ENCODE measurements at regions not wholly inside any gene's neighbourhood (a gene's known extent, or its start where the extent isn't known, plus 50 kb on each side); places are given as distances from the start of the nearest gene placed in this dataset.
"Not testable (repeated sequence)": the region's sequence is repeated elsewhere in the genome, so short reads cannot be mapped to it uniquely, and the experiment has no call there.

DNA sequence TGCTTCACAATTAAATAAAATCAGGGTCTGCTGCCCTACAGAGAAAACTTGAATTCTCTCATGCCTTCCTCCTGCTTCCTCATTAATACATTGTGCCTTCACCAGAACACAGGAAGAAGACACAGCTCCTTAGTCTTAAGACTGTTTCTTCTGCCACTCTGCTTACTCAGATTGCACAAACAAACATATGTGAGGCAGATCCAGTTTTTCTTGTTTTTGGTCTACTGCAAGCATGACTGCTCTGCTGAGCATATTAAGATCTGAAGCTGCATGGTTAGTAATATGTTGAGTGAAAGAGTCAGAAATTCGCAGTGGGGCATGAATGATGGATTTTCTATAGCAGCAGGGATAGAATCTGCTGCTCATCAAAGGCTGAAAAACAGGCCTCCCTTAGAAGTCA is 321.1 kb upstream of the STXBP6 start:
- H4K20me1 ChIP-seq (ENCODE audit: insufficient read depth), result no peaks in the 10 kb centered on the region
- ChIA-PET POLR2A (no interaction called here), CTCF (interaction anchor here (1.1 to 4.4 kb wide), 2 partner anchors 30 to 35 kb away, joined by 3 to 16 read pairs; no protein-coding TSS in a partner anchor)
- 7% methylated on average over 1 of the region's 1 CpG for WGBS (ENCODE audit: low lambda C conversion rate)
- no peak overlapping the region for H3K27ac ChIP-seq (ENCODE audit: low read depth in 2 of 2, low read length in 1 of 2)
- H3K79me2 ChIP-seq (ENCODE audit: insufficient read depth), result no peaks in the 10 kb centered on the region
- H3K9me3 ChIP-seq, result no peaks in the 10 kb centered on the region
- H3F3A ChIP-seq (replicated peaks; ENCODE audit: insufficient read depth), result no peaks in the 10 kb centered on the region
- TF ChIP-seq, protein P1, sequence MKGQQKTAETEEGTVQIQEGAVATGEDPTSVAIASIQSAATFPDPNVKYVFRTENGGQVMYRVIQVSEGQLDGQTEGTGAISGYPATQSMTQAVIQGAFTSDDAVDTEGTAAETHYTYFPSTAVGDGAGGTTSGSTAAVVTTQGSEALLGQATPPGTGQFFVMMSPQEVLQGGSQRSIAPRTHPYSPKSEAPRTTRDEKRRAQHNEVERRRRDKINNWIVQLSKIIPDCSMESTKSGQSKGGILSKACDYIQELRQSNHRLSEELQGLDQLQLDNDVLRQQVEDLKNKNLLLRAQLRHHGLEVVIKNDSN (IDR thresholded peaks at IDR 0.05; ENCODE audit: borderline replicate concordance, low read depth), result no peak
- TF ChIP-seq, protein P2, sequence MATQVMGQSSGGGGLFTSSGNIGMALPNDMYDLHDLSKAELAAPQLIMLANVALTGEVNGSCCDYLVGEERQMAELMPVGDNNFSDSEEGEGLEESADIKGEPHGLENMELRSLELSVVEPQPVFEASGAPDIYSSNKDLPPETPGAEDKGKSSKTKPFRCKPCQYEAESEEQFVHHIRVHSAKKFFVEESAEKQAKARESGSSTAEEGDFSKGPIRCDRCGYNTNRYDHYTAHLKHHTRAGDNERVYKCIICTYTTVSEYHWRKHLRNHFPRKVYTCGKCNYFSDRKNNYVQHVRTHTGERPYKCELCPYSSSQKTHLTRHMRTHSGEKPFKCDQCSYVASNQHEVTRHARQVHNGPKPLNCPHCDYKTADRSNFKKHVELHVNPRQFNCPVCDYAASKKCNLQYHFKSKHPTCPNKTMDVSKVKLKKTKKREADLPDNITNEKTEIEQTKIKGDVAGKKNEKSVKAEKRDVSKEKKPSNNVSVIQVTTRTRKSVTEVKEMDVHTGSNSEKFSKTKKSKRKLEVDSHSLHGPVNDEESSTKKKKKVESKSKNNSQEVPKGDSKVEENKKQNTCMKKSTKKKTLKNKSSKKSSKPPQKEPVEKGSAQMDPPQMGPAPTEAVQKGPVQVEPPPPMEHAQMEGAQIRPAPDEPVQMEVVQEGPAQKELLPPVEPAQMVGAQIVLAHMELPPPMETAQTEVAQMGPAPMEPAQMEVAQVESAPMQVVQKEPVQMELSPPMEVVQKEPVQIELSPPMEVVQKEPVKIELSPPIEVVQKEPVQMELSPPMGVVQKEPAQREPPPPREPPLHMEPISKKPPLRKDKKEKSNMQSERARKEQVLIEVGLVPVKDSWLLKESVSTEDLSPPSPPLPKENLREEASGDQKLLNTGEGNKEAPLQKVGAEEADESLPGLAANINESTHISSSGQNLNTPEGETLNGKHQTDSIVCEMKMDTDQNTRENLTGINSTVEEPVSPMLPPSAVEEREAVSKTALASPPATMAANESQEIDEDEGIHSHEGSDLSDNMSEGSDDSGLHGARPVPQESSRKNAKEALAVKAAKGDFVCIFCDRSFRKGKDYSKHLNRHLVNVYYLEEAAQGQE (IDR thresholded peaks at IDR 0.05; ENCODE audit: low read depth, low read length), result no peak
- no peak for TF ChIP-seq FOXJ3 (CRISPR knock-in tag; IDR thresholded peaks at IDR 0.05)
- no peak overlapping the region for H3K9ac ChIP-seq
- DNase-seq, result no peak
- H3K27me3 ChIP-seq (ENCODE audit: insufficient read depth), result no peaks in the 10 kb centered on the region
- no peak overlapping the region for H3K4me3 ChIP-seq (ENCODE audit: low read depth in 2 of 2, low read length in 1 of 2)
- H3K9me2 ChIP-seq, result no peaks in the 10 kb centered on the region
- H3K36me3 ChIP-seq (replicated peaks in 1 of 2; ENCODE audit: control insufficient read depth in 1 of 2, insufficient read depth in 2 of 2, low read length in 1 of 2), result no peaks in the 10 kb centered on the region
- no peak overlapping the region for H3K4me2 ChIP-seq
- no peaks in the 10 kb centered on the region for H3K4me1 ChIP-seq (ENCODE audit: control insufficient read depth in 1 of 2, insufficient read depth in 2 of 2, low read depth in 1 of 2, low read length in 1 of 2)
- no peak overlapping the region for H2AFZ ChIP-seq (ENCODE audit: low read depth)

DNA sequence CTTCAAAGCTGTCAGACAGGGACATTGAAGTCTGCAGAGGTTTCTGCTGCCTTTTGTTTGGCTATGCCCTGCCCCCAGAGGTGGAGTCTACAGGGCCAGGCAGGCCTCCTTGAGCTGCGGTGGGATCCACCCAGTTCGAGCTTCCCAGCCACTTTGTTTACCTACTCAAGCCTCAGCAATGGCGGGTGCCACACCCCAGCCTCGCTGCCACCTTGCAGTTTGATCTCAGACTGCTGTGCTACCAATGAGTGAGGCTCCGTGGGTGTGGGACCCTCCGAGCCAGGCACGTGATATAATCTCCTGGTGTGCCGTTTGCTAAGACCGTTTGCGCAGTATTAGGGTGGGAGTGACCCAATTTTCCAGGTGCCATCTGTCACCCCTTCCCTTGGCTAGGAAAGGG is 320.1 kb upstream of the STXBP6 start:
- H3K9me3 ChIP-seq; POLR2A ChIA-PET; H3K4me3 ChIP-seq (ENCODE audit: low read depth in 2 of 2, low read length in 1 of 2); H3K79me2 ChIP-seq (ENCODE audit: insufficient read depth); H4K20me1 ChIP-seq (ENCODE audit: insufficient read depth); H3F3A ChIP-seq (replicated peaks; ENCODE audit: insufficient read depth); H2AFZ ChIP-seq (ENCODE audit: low read depth); H3K27me3 ChIP-seq (ENCODE audit: insufficient read depth); H3K36me3 ChIP-seq (replicated peaks in 1 of 2; ENCODE audit: control insufficient read depth in 1 of 2, insufficient read depth in 2 of 2, low read length in 1 of 2); H3K4me2 ChIP-seq; H3K4me1 ChIP-seq (ENCODE audit: control insufficient read depth in 1 of 2, insufficient read depth in 2 of 2, low read depth in 1 of 2, low read length in 1 of 2); H3K27ac ChIP-seq (ENCODE audit: low read depth in 2 of 2, low read length in 1 of 2); H3K9me2 ChIP-seq; H3K9ac ChIP-seq; DNase-seq: not testable (repeated sequence)
- CTCF ChIA-PET, result interaction anchor here (4.4 kb wide), 1 partner anchor 31 kb away, joined by 16 read pairs; no protein-coding TSS in a partner anchor
- 0% methylated on average over 3 of the region's 10 CpGs for WGBS (ENCODE audit: low lambda C conversion rate)

DNA sequence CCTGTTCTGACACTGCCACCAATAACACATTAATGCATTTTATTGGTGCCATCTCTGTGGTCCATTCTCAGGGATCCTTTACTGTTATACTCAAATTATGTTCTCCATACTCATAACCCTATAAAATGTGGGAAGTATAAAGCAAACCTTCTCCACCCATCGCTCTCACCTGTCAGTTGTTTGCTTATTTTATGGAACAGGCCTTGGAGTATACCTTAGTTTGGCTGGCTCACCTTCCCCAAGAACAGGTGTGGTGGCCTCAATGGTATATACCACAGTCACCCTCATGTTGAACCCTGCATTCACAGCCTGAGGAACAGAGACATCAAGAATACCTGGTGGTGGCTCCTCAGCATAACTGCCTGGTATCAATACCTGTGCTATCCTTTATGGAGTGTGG is 308.4 kb upstream of the STXBP6 start:
- POLR2A ChIA-PET, result no interaction called here
- Histone ChIP-seq H3K4me3 (ENCODE audit: low read depth in 2 of 2, low read length in 1 of 2) (no peak overlapping the region), H3F3A (replicated peaks; ENCODE audit: insufficient read depth) (no peaks in the 10 kb centered on the region), H3K9me2 (no peaks in the 10 kb centered on the region), H3K4me1 (ENCODE audit: control insufficient read depth in 1 of 2, insufficient read depth in 2 of 2, low read depth in 1 of 2, low read length in 1 of 2) (no peaks in the 10 kb centered on the region), H3K9ac (no peak overlapping the region), H3K79me2 (ENCODE audit: insufficient read depth) (no peaks in the 10 kb centered on the region), H3K27me3 (ENCODE audit: insufficient read depth) (no peaks in the 10 kb centered on the region), H2AFZ (ENCODE audit: low read depth) (no peak overlapping the region), H3K36me3 (replicated peaks in 1 of 2; ENCODE audit: control insufficient read depth in 1 of 2, insufficient read depth in 2 of 2, low read length in 1 of 2) (no peaks in the 10 kb centered on the region), H3K27ac (ENCODE audit: low read depth in 2 of 2, low read length in 1 of 2) (no peak overlapping the region), H3K9me3 (no peaks in the 10 kb centered on the region), H3K4me2 (no peak overlapping the region), H4K20me1 (ENCODE audit: insufficient read depth) (no peaks in the 10 kb centered on the region)
- DNase-seq, result no peak
- 0% methylated on average over 1 of the region's 1 CpG for whole genome bisulfite sequencing (ENCODE audit: low lambda C conversion rate)
- CTCF ChIA-PET, result no interaction called here
- TF ChIP-seq FOXM1 (IDR thresholded peaks at IDR 0.05; ENCODE audit: low read depth) (no peak), MXI1 (IDR thresholded peaks at IDR 0.05; ENCODE audit: low read depth, low read length) (no peak), SIN3A (IDR thresholded peaks at IDR 0.05; ENCODE audit: borderline replicate concordance, low read depth, low read length) (no peak), NFIC (IDR thresholded peaks at IDR 0.05; ENCODE audit: borderline replicate concordance) (no peak), SMC3 (IDR thresholded peaks at IDR 0.05; ENCODE audit: low read depth, low read length) (no peak), RXRA (IDR thresholded peaks at IDR 0.05; ENCODE audit: borderline replicate concordance, low read depth) (no peak), ELF1 (IDR thresholded peaks at IDR 0.05) (no peak)
- TF ChIP-seq, protein P3, sequence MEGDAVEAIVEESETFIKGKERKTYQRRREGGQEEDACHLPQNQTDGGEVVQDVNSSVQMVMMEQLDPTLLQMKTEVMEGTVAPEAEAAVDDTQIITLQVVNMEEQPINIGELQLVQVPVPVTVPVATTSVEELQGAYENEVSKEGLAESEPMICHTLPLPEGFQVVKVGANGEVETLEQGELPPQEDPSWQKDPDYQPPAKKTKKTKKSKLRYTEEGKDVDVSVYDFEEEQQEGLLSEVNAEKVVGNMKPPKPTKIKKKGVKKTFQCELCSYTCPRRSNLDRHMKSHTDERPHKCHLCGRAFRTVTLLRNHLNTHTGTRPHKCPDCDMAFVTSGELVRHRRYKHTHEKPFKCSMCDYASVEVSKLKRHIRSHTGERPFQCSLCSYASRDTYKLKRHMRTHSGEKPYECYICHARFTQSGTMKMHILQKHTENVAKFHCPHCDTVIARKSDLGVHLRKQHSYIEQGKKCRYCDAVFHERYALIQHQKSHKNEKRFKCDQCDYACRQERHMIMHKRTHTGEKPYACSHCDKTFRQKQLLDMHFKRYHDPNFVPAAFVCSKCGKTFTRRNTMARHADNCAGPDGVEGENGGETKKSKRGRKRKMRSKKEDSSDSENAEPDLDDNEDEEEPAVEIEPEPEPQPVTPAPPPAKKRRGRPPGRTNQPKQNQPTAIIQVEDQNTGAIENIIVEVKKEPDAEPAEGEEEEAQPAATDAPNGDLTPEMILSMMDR (IDR thresholded peaks at IDR 0.05), result no peak
- TF ChIP-seq, protein P2 (IDR thresholded peaks at IDR 0.05; ENCODE audit: low read depth, low read length), result no peak
- TF ChIP-seq, protein P4, sequence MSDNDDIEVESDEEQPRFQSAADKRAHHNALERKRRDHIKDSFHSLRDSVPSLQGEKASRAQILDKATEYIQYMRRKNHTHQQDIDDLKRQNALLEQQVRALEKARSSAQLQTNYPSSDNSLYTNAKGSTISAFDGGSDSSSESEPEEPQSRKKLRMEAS (IDR thresholded peaks at IDR 0.05; ENCODE audit: low read depth), result no peak

Data from SK-N-SH (cell line).